ENCODE measurements at regions not wholly inside any gene's neighbourhood (a gene's known extent, or its start where the extent isn't known, plus 50 kb on each side); places are given as distances from the start of the nearest gene placed in this dataset.

- no peak for DNase-seq
Observed at GRCh38 chr13:22196777-22197176, 525.9 kb downstream of the FGF9 start.

GRCh38 chr13:22198001-22198400, 527.1 kb downstream of the FGF9 start:
- no peak for DNase-seq

GRCh38 chr13:22198641-22199217, 527.9 kb downstream of the FGF9 start:
- DNase-seq = no peak

- DNase-seq = no peak
Observed at GRCh38 chr13:22200440-22200839, 529.6 kb downstream of the FGF9 start.

GRCh38 chr13:22201375-22201925, 530.6 kb downstream of the FGF9 start:
- DNase-seq = no peak

- no peak for DNase-seq
Observed at GRCh38 chr13:22210134-22210930, 539.5 kb downstream of the FGF9 start.

- DNase-seq = no peak
Observed at GRCh38 chr13:22211876-22212275, 541.0 kb downstream of the FGF9 start.

- DNase-seq = no peak
Observed at GRCh38 chr13:22212576-22212975, 541.7 kb downstream of the FGF9 start.

GRCh38 chr13:22214184-22214583, 543.3 kb downstream of the FGF9 start:
- DNase-seq = no peak

GRCh38 chr13:22218797-22219196, 547.9 kb downstream of the FGF9 start:
- DNase-seq = no peak

GRCh38 chr13:22219709-22220108, 548.8 kb downstream of the FGF9 start:
- no peak for DNase-seq

GRCh38 chr13:22220151-22221135, 549.6 kb downstream of the FGF9 start:
- no peak for DNase-seq

GRCh38 chr13:22223411-22223810, 552.5 kb downstream of the FGF9 start:
- DNase-seq = no peak

- DNase-seq = no peak
Observed at GRCh38 chr13:22226086-22226485, 555.2 kb downstream of the FGF9 start.

- DNase-seq = no peak
Observed at GRCh38 chr13:22227895-22228294, 557.0 kb downstream of the FGF9 start.

- no peak for DNase-seq
Observed at GRCh38 chr13:22229916-22230315, 559.0 kb downstream of the FGF9 start.

- DNase-seq = no peak
Observed at GRCh38 chr13:22232186-22232585, 561.3 kb downstream of the FGF9 start.

GRCh38 chr13:22235285-22235949, 564.5 kb downstream of the FGF9 start:
- no peak for DNase-seq

- no peak for DNase-seq
Observed at GRCh38 chr13:22235950-22236290, 565.0 kb downstream of the FGF9 start.

- DNase-seq = no peak
Observed at GRCh38 chr13:22238269-22238668, 567.4 kb downstream of the FGF9 start.

- DNase-seq = no peak
Observed at GRCh38 chr13:22240716-22241115, 569.8 kb downstream of the FGF9 start.

- no peak for DNase-seq
Observed at GRCh38 chr13:22243469-22244163, 572.7 kb downstream of the FGF9 start.
